ENCODE measurements at regions not wholly inside any gene's neighbourhood (a gene's known extent, or its start where the extent isn't known, plus 50 kb on each side); places are given as distances from the start of the nearest gene placed in this dataset.

DNA sequence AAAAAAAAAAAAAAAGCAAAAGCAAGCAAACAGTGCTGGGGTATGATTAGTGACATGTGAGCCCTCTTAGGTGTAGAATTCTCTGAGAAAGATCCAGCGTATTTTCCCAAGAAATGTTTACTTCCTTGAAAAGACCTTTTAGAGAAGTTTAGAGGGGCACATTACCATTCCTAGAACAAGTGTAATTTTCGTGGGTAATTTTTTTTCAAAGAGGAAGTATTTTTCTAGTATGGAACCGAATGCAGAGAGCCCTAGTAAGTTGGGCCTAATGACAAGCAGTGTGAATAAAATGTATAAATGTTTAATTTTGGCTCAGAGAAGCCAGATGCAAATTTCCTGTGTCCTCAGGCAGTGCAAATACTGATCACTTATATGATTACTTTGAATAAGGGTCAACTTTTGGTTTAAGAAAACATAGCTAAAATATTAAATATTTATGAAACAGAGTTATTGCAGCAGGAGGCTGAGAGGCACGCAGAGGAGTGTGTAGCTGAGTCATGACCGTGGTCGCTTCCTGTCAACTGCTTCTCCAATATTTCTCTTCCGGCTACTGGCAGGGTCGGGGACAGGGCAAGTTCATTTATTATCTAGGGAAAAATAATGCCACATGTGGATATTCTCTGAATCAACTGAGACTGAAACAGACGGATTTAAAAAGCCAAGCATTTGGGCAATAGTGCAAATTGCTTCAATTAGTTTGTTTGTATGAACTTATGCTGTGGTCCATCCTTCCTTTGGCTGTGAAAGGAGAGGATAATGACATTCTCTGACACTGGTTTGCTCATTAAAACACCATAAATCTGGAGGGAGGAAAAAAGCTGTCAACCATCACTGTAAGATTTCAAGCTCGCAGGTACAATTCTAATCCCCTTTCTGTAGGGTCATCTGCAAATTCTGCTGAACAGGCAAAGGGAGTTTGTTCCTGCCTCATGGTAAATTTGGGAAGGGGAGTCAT lies 495.2 kb downstream of the GLRX3 start:
- no peaks in the 10 kb centered on the region for H3K4me1 Mint-ChIP-seq (ENCODE audit: low read depth)
- no peak overlapping the region for H3K4me3 Mint-ChIP-seq
- peaks cover 5% of the 10 kb centered on the region for H3K27me3 Mint-ChIP-seq (ENCODE audit: low read depth)

DNA sequence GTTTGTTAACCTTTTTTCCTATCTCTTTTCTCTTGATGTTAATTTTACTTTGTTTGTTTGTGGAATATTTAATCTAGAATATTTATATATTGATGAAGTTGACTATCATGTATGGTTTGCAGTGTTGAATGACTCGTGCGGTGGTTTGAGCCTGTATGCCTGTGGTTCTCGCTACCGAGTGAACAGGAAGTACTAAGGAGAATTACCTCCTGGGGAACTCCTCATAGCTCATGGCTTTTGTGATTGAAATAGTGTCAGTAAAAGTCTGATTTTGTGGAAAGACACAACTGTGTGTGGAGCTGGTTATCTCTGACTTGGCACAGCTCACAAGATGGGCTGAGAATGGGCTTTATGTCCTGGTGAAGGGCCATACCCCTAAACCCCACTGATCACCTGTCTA lies 498.6 kb downstream of the GLRX3 start:
- Mint-ChIP-seq H3K27me3 (ENCODE audit: low read depth) (peaks cover 13% of the 10 kb centered on the region), H3K9me3 (no peaks in the 10 kb centered on the region), H3K36me3 (ENCODE audit: insufficient read depth) (no peaks in the 10 kb centered on the region), H3K4me3 (no peak overlapping the region), H3K4me1 (ENCODE audit: low read depth) (no peaks in the 10 kb centered on the region)
- DNase-seq (no peak), ATAC-seq (no peak)

More for the DNA sequence above, 495.2 kb downstream of the GLRX3 start:
- ATAC-seq (no peak), DNase-seq (no peak)
- Mint-ChIP-seq H3K9me3 (no peaks in the 10 kb centered on the region), H3K36me3 (ENCODE audit: insufficient read depth) (no peaks in the 10 kb centered on the region)

DNA sequence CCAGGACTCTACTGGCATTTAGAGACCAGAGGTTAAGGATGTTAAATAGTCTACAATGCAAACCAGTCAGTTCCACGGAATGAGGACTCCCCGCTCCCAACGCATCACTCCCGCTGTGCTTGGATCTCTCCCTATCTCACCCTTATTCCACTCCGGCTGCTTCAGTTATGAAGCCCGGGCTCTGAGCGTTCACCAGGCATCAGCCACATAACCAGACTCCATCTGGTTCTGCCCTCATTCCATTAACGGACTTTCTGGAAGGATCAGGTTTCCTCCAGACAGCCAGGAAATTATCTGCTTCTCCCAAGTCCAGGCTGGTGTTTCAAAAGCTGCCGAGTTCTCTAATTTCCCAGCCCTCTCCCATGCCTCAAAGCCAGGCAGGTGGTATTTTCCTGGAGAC lies 499.3 kb downstream of the GLRX3 start:
- Mint-ChIP-seq H3K36me3 (ENCODE audit: insufficient read depth) (no peaks in the 10 kb centered on the region), H3K4me3 (no peak overlapping the region), H3K27me3 (ENCODE audit: low read depth) (peaks cover 13% of the 10 kb centered on the region), H3K9me3 (no peaks in the 10 kb centered on the region), H3K4me1 (ENCODE audit: low read depth) (no peaks in the 10 kb centered on the region)
- no peak for DNase-seq
- no peak for ATAC-seq

DNA sequence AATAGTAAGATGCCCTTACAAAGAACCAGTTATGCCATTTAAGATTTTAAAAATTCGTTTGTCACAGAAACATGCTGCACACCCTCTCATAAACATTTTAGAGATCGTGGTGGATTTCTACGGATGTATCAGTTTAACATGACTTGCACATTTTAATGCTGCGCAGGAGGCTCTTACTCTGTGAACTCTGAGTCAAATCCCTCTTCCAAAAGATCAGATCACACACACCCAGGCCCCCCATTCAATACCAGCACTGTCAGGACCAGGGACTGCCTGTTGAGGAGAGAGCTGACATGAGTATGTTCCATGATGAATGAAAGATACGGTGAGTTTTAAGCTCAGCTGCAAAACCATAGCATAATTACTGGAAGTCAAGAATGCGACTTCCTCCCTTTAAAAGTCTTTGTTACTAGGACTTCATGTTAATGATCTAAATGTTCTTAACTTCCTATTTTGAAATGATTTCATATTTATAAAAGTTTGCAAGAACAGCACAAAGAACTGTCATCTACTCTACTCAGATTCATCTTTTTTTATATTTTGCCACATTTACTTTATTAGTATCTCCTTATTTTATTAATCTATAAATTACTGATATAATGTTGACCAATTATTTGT lies 500.2 kb downstream of the GLRX3 start:
- Mint-ChIP-seq H3K9me3 (peaks cover 4% of the 10 kb centered on the region), H3K36me3 (ENCODE audit: insufficient read depth) (no peaks in the 10 kb centered on the region), H3K4me1 (ENCODE audit: low read depth) (no peaks in the 10 kb centered on the region), H3K4me3 (no peak overlapping the region), H3K27me3 (ENCODE audit: low read depth) (peaks cover 13% of the 10 kb centered on the region)
- ATAC-seq = no peak
- DNase-seq = no peak

DNA sequence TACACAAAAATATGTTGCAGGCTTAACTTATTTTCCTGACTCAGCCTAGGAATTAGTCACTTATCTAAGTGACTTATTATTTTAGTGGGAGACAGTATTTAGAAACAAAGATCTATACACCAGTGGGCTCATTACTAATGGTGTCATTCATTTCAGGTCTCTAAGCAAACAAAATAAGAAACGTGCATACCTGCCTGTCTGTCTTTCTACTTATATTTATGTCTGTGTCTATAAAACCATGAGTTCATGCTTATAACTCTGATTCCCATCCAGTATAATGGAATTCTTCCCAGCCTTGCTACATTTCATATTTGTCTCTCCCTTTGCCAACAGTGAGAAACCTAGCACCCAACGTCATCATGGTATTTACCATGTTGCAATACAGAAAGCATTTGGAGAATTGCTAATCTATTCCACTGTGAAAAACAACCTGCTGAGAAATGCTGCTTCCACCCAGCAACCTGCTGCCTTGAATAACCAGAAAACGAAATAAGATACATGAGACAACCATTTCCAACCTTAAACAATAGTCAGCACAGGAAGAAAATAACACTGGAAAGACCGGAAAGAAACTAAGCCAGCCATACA lies 501.0 kb downstream of the GLRX3 start:
- H3K9me3 Mint-ChIP-seq = peaks cover 5% of the 10 kb centered on the region
- peaks cover 13% of the 10 kb centered on the region for H3K27me3 Mint-ChIP-seq (ENCODE audit: low read depth)
- ATAC-seq (no peak), DNase-seq (no peak)
- H3K4me1 Mint-ChIP-seq (ENCODE audit: low read depth) = no peaks in the 10 kb centered on the region
- H3K36me3 Mint-ChIP-seq (ENCODE audit: insufficient read depth) = no peaks in the 10 kb centered on the region
- no peak overlapping the region for H3K4me3 Mint-ChIP-seq

DNA sequence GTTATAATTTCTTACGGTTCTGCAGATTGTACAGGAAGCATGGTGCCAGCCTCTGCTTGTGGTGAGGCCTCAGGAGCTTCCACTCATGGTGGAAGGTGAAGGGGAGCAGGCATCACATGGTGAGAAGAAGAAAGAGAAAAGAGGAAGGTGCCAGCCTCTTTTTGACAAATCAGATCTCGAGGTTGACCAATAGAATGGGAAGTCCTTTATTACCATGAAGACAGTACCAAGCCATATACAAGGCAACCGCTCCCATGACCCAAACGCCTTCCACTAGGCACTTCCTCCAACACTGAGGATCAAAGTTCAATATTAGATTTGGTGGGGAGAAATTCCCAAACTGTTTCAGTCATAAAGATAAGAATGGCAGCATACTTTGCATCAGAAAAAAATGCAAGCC lies 502.8 kb downstream of the GLRX3 start:
- H3K9me3 Mint-ChIP-seq = peaks cover 5% of the 10 kb centered on the region
- H3K36me3 Mint-ChIP-seq (ENCODE audit: insufficient read depth) = no peaks in the 10 kb centered on the region
- ATAC-seq (no peak), DNase-seq (no peak)
- H3K4me1 Mint-ChIP-seq (ENCODE audit: low read depth) = no peaks in the 10 kb centered on the region
- peaks cover 13% of the 10 kb centered on the region for H3K27me3 Mint-ChIP-seq (ENCODE audit: low read depth)
- no peak overlapping the region for H3K4me3 Mint-ChIP-seq

DNA sequence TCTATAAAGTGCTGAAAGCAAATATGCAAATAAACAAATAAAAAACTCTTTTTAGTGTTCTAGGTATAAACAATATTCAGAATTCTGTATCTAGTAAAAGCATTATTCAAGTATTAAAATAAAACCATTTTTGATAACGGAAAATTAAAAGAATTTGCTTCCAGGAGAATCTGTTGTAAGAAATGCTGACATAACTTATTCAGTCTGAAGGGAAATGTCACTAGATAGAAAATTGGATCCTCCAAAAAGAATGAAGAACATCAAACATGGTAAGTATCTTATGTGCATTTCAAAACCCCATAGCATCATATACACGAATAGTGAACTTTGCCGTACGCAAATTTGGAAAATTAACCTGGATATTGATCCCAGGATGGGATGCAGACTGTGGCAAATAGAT lies 506.7 kb downstream of the GLRX3 start:
- H3K27me3 Mint-ChIP-seq (ENCODE audit: low read depth) = no peaks in the 10 kb centered on the region
- H3K9me3 Mint-ChIP-seq = peaks cover 5% of the 10 kb centered on the region
- DNase-seq (no peak), ATAC-seq (no peak)
- no peaks in the 10 kb centered on the region for H3K4me1 Mint-ChIP-seq (ENCODE audit: low read depth)
- H3K4me3 Mint-ChIP-seq = no peak overlapping the region
- H3K36me3 Mint-ChIP-seq (ENCODE audit: insufficient read depth) = no peaks in the 10 kb centered on the region

DNA sequence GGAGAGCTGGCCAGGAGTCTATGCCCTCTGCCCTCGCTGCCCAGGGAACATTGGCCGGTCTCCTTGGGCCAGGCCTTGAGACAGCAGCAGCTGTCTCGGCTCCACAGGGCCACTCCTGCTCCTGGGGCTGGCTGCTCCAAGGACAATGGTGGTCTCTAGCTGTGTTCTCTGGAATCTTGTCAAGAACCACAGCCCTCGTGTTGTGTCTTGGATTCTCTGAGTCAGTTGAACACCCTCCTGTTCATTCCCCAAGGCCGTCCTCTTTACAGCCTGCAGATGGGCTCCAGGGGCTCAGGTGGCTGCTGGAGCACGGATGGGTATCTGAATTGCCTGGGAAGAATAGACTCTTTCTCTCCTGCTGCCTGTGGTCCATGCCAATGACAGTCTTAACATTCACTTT lies 511.1 kb downstream of the GLRX3 start:
- H3K27me3 Mint-ChIP-seq (ENCODE audit: low read depth) = no peaks in the 10 kb centered on the region
- no peaks in the 10 kb centered on the region for H3K36me3 Mint-ChIP-seq (ENCODE audit: insufficient read depth)
- ATAC-seq (no peak), DNase-seq (no peak)
- H3K4me3 Mint-ChIP-seq = no peak overlapping the region
- H3K4me1 Mint-ChIP-seq (ENCODE audit: low read depth) = no peaks in the 10 kb centered on the region
- H3K9me3 Mint-ChIP-seq = peaks cover 3% of the 10 kb centered on the region

DNA sequence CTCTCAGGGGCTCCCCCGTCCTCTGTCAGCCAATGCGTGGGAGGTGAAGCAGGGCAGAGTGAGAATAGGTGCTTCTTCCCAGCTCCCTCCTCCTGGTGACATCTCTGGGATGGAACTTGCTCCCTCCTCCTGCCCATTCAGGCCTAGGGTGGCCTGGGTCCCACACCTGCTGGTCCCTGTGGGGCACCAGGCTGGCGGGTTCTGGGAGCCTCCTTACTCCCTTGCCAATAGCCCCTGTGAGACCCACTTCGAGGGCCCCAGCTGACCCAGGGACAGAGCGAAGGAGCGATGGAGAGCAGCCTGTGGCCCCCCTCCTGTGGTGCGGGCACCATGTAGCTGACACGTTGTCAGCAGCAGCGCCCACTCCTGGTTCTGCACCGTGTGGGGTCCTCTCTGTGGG lies 512.6 kb downstream of the GLRX3 start:
- ATAC-seq (no peak), DNase-seq (no peak)
- no peaks in the 10 kb centered on the region for H3K36me3 Mint-ChIP-seq (ENCODE audit: insufficient read depth)
- H3K9me3 Mint-ChIP-seq = peaks cover 7% of the 10 kb centered on the region
- H3K4me3 Mint-ChIP-seq = no peak overlapping the region
- H3K27me3 Mint-ChIP-seq (ENCODE audit: low read depth) = no peaks in the 10 kb centered on the region
- no peaks in the 10 kb centered on the region for H3K4me1 Mint-ChIP-seq (ENCODE audit: low read depth)

DNA sequence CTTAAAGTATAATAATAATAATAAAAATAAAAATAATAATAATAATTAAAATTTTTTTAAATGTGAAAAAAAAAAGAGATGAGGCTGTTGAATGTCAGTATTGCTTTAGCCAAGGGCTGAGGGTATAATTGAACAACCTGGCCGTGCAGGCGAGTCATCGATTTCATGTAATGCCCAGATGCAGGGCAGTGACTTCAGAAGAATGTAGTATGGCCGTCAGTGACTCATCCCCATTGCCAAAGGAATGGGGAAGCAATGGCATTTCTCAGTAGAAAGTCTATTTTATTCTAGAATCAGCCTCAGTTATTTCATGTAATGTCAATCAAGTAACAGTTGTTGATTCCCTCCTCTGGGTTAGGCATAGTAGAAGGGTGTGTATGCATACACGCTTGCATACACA lies 516.4 kb downstream of the GLRX3 start:
- DNase-seq (no peak), ATAC-seq (no peak)
- Mint-ChIP-seq H3K27me3 (ENCODE audit: low read depth) (no peaks in the 10 kb centered on the region), H3K9me3 (peaks cover 7% of the 10 kb centered on the region), H3K4me1 (ENCODE audit: low read depth) (no peaks in the 10 kb centered on the region), H3K4me3 (no peak overlapping the region), H3K36me3 (ENCODE audit: insufficient read depth) (no peaks in the 10 kb centered on the region)

DNA sequence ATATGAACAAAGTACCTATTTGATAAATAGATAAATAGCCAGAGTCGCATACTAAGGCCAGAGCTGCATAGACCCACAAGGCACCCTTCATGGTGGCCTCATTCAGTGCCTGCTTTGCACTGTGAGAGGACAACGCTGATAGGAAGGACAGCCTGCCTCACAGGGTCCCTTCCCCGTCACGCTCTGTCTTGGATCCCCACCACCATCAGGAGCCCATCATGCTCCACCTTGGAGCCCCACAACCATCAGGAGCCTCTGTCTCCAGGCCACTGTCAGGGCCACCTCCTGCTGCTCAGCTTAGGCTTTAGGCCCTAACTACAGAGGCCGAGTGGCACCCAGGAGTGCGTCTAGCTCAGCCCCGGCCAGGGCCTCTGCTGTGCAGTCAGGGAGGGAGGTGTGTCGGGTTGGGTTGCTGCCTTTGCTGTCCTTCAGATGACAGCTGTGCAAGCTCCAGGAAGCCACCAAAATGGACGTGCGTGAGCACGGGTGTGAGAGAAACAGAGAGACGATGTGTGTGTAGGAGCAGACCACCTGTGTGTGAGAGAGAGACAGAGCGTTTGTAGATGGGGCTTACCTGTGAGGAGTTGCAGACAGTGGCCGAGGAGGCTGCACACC lies 516.9 kb downstream of the GLRX3 start:
- Mint-ChIP-seq H3K27me3 (ENCODE audit: low read depth) (no peaks in the 10 kb centered on the region), H3K36me3 (ENCODE audit: insufficient read depth) (no peaks in the 10 kb centered on the region), H3K9me3 (peaks cover 7% of the 10 kb centered on the region), H3K4me3 (no peak overlapping the region), H3K4me1 (ENCODE audit: low read depth) (no peaks in the 10 kb centered on the region)
- DNase-seq = no peak
- no peak for ATAC-seq

DNA sequence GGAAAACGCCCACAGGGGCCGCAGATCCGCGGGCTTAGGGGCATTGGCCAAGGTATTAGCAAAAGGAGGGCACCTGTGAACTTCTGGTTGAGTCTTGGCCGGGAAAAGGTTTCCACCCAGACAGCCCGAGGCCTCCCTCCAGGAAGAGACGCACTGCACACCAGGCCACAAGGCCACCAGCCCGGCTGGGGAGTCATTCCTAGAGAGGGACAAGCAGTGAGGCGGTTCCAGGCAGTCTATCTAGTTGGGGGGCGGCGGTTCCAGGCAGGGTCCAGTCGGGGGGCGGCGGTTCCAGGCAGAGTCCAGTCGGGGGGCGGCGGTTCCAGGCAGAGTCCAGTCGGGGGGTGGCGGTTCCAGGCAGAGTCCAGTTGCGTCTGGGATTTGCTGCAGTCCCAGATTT lies 518.5 kb downstream of the GLRX3 start:
- Mint-ChIP-seq H3K4me3 (no peak overlapping the region), H3K4me1 (ENCODE audit: low read depth) (no peaks in the 10 kb centered on the region), H3K9me3 (peaks cover 4% of the 10 kb centered on the region), H3K36me3 (ENCODE audit: insufficient read depth) (no peaks in the 10 kb centered on the region), H3K27me3 (ENCODE audit: low read depth) (no peaks in the 10 kb centered on the region)
- ATAC-seq = no peak
- DNase-seq = no peak

DNA sequence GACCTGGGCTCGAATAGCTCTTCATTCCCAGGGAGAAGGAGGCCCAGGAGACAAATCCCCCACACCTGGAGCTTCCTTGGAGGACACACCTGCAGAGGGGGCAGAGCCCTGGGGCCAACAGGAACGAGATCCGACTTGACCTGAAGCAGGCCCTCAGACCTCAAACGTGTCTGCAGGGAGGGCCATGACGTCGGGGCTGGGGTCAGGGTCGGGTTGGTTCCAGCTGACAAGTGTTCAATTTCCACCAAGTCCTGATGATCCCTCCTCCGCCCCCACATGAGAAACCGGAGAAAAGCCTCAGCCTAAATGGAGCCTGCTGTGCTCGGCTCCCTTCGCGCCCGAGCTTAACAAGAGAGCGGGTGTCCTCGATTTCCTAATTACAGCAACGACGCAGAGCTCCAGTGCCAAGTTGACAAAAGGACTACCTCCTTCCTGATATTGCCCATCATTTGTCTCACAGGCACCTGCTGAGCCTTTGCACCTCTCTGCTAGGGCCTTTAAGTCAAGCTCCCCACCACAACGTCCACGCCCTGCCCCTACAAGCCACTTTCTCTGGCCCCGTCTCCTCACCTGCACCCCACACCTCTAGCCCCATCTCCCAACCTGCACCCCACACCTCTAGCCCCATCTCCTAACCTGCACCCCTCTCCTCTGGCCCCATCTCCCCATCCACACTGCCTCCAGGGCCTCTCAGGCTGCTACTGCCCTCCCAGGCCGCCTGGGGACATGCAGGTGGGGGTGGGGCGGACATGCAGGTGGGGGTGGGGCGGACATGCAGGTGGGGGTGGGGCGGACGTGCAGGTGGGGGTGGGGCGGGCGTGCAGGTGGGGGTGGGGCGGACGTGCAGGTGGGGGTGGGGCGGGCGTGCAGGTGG lies 519.4 kb downstream of the GLRX3 start:
- ATAC-seq (no peak), DNase-seq (no peak)
- H3K4me3 Mint-ChIP-seq = no peak overlapping the region
- peaks cover 4% of the 10 kb centered on the region for H3K9me3 Mint-ChIP-seq
- H3K27me3 Mint-ChIP-seq (ENCODE audit: low read depth) = no peaks in the 10 kb centered on the region
- no peaks in the 10 kb centered on the region for H3K4me1 Mint-ChIP-seq (ENCODE audit: low read depth)
- H3K36me3 Mint-ChIP-seq (ENCODE audit: insufficient read depth) = no peaks in the 10 kb centered on the region

DNA sequence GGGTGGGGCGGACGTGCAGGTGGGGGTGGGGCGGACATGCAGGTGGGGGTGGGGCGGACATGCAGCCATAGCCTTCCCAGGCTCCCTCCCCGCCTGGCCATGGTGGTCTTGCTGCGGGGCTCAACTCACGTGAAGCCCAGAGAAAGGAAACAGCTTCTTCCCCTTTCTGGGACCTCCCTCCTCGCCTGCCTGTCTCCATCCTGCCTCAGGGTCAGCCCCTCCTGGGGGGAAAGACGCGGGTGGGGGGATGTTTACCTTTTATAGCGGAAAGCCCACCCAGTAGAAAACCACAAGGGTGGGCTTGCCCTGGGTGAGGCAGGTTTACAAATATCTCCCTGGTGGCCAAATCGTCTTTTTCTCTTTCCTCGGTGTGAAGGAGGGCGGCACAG lies 520.0 kb downstream of the GLRX3 start:
- no peak for ATAC-seq
- H3K4me1 Mint-ChIP-seq (ENCODE audit: low read depth) = no peaks in the 10 kb centered on the region
- no peaks in the 10 kb centered on the region for H3K27me3 Mint-ChIP-seq (ENCODE audit: low read depth)

More for the DNA sequence above, 520.0 kb downstream of the GLRX3 start:
- H3K36me3 Mint-ChIP-seq (ENCODE audit: insufficient read depth) = no peaks in the 10 kb centered on the region
- DNase-seq = no peak
- no peak overlapping the region for H3K4me3 Mint-ChIP-seq
- peaks cover 4% of the 10 kb centered on the region for H3K9me3 Mint-ChIP-seq

Data from activated T-cell treated with anti-CD3 and anti-CD28 coated beads, Interleukin-2, amount 50 U/mL, for 4 hours (primary cell).